GM18517 (cell line): ENCODE measurements at regions not wholly inside any gene's neighbourhood (a gene's known extent, or its start where the extent isn't known, plus 50 kb on each side); places are given as distances from the start of the nearest gene placed in this dataset.
"Not testable (repeated sequence)": the region's sequence is repeated elsewhere in the genome, so short reads cannot be mapped to it uniquely, and the experiment has no call there.

ENCODE experiments used
- ATAC-seq: cut with Tn5 transposase; IDR thresholded peaks from one replicate; pipeline ENCODE4 v1.9.1; 2021; ENCODE audit warnings: mild to moderate bottlenecking, moderate library complexity; ENCODE audit not compliant: unreplicated experiment

- no peak for ATAC-seq
Measured at GRCh38 chr4:141340458-141340857, 119.8 kb downstream of the ZNF330 start.

GRCh38 chr4:141346144-141346543 is 125.4 kb downstream of the ZNF330 start:
- no peak for ATAC-seq

- ATAC-seq: no peak
Measured at GRCh38 chr4:141347684-141348083, 127.0 kb downstream of the ZNF330 start.

- ATAC-seq: no peak
Measured at GRCh38 chr4:141348125-141348524, 127.4 kb downstream of the ZNF330 start.

GRCh38 chr4:141348573-141348972 is 127.9 kb downstream of the ZNF330 start:
- no peak for ATAC-seq

GRCh38 chr4:141349236-141349635 is 128.5 kb downstream of the ZNF330 start:
- ATAC-seq: no peak

GRCh38 chr4:141350122-141350905 is 129.6 kb downstream of the ZNF330 start:
- ATAC-seq: no peak

GRCh38 chr4:141352331-141352730 is 131.6 kb downstream of the ZNF330 start:
- ATAC-seq: no peak

GRCh38 chr4:141352909-141353525 is 132.3 kb downstream of the ZNF330 start:
- no peak for ATAC-seq

- no peak for ATAC-seq
Measured at GRCh38 chr4:141356321-141356962, 135.7 kb downstream of the ZNF330 start.

- ATAC-seq: no peak
Measured at GRCh38 chr4:141356963-141357335, 136.3 kb downstream of the ZNF330 start.

- not testable (repeated sequence) for ATAC-seq
Measured at GRCh38 chr4:141368241-141368640, 147.5 kb downstream of the ZNF330 start.

- no peak for ATAC-seq
Measured at GRCh38 chr4:141371206-141371605, 150.5 kb downstream of the ZNF330 start.

GRCh38 chr4:141375855-141376254 is 155.2 kb downstream of the ZNF330 start:
- ATAC-seq: no peak

GRCh38 chr4:141376769-141377168 is 156.1 kb downstream of the ZNF330 start:
- no peak for ATAC-seq

GRCh38 chr4:141387299-141387698 is 166.6 kb downstream of the ZNF330 start:
- no peak for ATAC-seq

- no peak for ATAC-seq
Measured at GRCh38 chr4:141388481-141388880, 167.8 kb downstream of the ZNF330 start.

- no peak for ATAC-seq
Measured at GRCh38 chr4:141389649-141390048, 169.0 kb downstream of the ZNF330 start.

GRCh38 chr4:141390571-141390970 is 169.9 kb downstream of the ZNF330 start:
- ATAC-seq: no peak

GRCh38 chr4:141391293-141391692 is 170.6 kb downstream of the ZNF330 start:
- no peak for ATAC-seq

GRCh38 chr4:141391771-141392170 is 171.1 kb downstream of the ZNF330 start:
- ATAC-seq: no peak

GRCh38 chr4:141395246-141395830 is 174.6 kb downstream of the ZNF330 start:
- ATAC-seq: no peak
